ENCODE measurements at regions not wholly inside any gene's neighbourhood (a gene's known extent, or its start where the extent isn't known, plus 50 kb on each side); places are given as distances from the start of the nearest gene placed in this dataset.
A peak's percentile ranks its signal among the peaks of the same experiment; 100 is the strongest.

DNA sequence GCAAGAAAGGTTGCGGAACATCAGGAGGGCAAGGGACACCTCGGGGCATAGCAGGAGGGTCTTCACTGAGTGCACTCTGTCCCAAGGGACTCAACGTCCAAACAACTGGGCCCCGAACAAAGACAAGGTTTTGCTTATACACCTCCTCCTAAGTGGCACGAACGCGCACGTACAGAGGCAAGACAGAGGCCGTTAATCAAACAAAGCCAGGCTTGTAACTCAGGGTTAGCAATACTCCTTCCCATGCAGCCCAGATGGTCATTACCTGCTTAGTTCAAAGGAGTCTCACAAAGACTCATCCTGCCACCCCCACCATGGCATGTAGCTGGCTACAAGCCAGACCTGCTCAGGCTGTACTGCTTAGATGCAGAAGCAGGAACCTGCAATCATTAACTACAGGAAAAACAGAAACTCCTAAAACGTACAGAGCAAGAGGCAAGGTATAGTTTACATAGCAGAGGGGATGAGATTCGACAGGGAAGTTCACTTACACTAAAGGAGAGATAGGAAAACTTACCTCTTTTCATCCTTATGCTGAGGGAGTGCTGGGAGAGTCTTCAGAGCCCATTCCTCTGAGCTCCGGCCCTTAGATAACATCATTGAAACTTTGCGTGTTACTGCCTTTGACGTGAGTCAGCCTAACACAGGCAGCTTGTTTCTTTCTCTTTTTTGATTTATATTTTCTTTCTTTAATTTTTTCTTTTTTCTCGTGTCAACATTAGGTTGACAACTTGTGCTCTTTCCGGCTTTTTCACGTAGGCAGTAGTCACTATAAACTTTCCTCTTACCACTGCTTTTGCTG lies 1319.1 kb downstream of the TMEM121 start:
- Histone ChIP-seq H3K4me1 (ENCODE audit: control insufficient read depth, low read length) (peaks cover 55% of the 10 kb centered on the region), H3K36me3 (ENCODE audit: control insufficient read depth, low read length) (peaks cover 29% of the 10 kb centered on the region)

DNA sequence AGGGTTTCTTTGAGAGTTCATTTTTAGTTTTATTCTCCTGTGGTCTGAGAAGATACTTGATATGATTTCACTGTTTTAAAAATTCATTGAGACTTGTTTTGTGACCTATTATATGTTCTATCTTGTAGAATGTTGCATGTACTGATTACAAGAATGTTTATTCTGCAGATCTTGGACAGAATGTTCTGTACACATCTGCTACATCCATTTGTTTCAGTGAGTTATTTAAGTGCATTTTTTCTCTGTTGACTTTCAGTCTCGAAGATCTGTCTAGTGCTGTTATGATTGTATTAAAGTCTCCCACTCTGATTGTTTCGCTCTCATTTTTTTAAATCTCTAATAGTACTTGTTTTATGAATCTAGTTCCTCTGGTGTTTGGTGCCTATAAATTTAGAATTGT lies 1319.8 kb downstream of the TMEM121 start:
- TF ChIP-seq, protein P1, sequence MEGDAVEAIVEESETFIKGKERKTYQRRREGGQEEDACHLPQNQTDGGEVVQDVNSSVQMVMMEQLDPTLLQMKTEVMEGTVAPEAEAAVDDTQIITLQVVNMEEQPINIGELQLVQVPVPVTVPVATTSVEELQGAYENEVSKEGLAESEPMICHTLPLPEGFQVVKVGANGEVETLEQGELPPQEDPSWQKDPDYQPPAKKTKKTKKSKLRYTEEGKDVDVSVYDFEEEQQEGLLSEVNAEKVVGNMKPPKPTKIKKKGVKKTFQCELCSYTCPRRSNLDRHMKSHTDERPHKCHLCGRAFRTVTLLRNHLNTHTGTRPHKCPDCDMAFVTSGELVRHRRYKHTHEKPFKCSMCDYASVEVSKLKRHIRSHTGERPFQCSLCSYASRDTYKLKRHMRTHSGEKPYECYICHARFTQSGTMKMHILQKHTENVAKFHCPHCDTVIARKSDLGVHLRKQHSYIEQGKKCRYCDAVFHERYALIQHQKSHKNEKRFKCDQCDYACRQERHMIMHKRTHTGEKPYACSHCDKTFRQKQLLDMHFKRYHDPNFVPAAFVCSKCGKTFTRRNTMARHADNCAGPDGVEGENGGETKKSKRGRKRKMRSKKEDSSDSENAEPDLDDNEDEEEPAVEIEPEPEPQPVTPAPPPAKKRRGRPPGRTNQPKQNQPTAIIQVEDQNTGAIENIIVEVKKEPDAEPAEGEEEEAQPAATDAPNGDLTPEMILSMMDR (IDR thresholded peaks at IDR 0.05; ENCODE audit: low read depth, low read length, poor library complexity, severe bottlenecking), result no peak
- TF ChIP-seq EZH2phosphoT487 (IDR thresholded peaks at IDR 0.05; ENCODE audit: borderline replicate concordance, low read length), result no peak
- Histone ChIP-seq H3K36me3 (ENCODE audit: control insufficient read depth, low read length) (peaks cover 35% of the 10 kb centered on the region), H4K20me1 (ENCODE audit: control insufficient read depth, insufficient read depth, low read depth, low read length) (no peaks in the 10 kb centered on the region), H3K4me2 (ENCODE audit: low read length) (peak overlapping the region; percentile 90), H3K4me1 (ENCODE audit: control insufficient read depth, low read length) (peaks cover 60% of the 10 kb centered on the region), H3K27me3 (ENCODE audit: control insufficient read depth, low read length) (no peaks in the 10 kb centered on the region), H3F3A (ENCODE audit: control insufficient read depth, insufficient read depth) (peaks cover 40% of the 10 kb centered on the region), H3K27ac (ENCODE audit: low read depth, low read length) (peak overlapping the region; percentile 96), H3K9me3 (ENCODE audit: control insufficient read depth, insufficient read depth, low read length) (peaks cover 7% of the 10 kb centered on the region; the same call in 1 of the 2 replicates), H3K9me2 (replicated peaks; ENCODE audit: control insufficient read depth, low read length) (no peaks in the 10 kb centered on the region), H3K79me2 (ENCODE audit: control insufficient read depth, low read length) (peaks cover 74% of the 10 kb centered on the region), H3K4me3 (ENCODE audit: low read length) (peak overlapping the region; percentile 89)

More for the DNA sequence above, 1319.1 kb downstream of the TMEM121 start:
- H3F3A ChIP-seq (ENCODE audit: control insufficient read depth, insufficient read depth), result peaks cover 35% of the 10 kb centered on the region
- no peaks in the 10 kb centered on the region for H3K9me2 ChIP-seq (replicated peaks; ENCODE audit: control insufficient read depth, low read length)
- H3K4me3 ChIP-seq (ENCODE audit: low read length), result peak overlapping the region; percentile 89
- peaks cover 69% of the 10 kb centered on the region for H3K79me2 ChIP-seq (ENCODE audit: control insufficient read depth, low read length)
- peak overlapping the region; percentile 96 for H3K27ac ChIP-seq (ENCODE audit: low read depth, low read length)
- TF ChIP-seq EZH2phosphoT487 (IDR thresholded peaks at IDR 0.05; ENCODE audit: borderline replicate concordance, low read length), result no peak
- TF ChIP-seq, protein P1 (IDR thresholded peaks at IDR 0.05; ENCODE audit: low read depth, low read length, poor library complexity, severe bottlenecking), result no peak
- no peaks in the 10 kb centered on the region for H4K20me1 ChIP-seq (ENCODE audit: control insufficient read depth, insufficient read depth, low read depth, low read length)
- H3K4me2 ChIP-seq (ENCODE audit: low read length), result peak overlapping the region; percentile 90
- peaks cover 7% of the 10 kb centered on the region; the same call in 1 of the 2 replicates for H3K9me3 ChIP-seq (ENCODE audit: control insufficient read depth, insufficient read depth, low read length)
- no peaks in the 10 kb centered on the region for H3K27me3 ChIP-seq (ENCODE audit: control insufficient read depth, low read length)

DNA sequence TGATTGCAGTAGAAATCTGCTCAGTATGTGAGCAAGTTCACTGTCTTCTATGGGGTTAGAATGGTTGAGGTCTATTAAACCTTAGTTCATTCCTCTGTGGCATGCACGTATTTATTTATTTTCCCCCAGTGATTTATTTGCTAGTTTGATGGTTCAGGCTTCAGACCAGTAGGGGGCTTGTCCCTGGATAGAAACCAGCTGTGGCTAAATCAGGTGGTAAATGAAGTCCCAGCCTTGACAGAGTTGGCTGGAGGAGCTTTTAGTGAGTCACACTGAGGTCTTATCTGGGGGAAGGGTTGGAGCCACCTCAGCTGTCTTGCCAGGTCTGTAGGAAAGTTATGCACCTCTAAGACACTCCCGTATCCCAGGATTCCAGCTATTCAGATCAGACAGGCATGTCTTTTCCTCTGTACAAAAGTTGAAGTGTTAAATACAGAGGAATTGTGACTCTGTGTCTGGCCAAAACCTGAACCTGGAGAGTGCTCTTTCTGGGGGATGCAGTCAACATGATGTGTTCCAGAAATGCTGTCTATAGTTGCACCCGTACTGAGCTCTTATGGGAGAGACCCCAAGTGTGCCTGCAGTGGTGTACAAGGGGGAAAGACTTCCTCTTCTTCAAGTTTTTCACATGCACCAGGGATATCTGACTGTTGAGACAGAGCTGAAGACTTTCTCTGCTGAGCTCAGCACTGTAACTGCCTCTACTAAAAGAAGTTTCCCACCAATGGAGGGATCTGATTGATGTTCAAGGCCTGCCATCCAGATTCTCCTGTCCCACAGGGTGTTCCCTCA lies 1322.1 kb downstream of the TMEM121 start:
- Histone ChIP-seq H4K20me1 (ENCODE audit: control insufficient read depth, insufficient read depth, low read depth, low read length) (no peaks in the 10 kb centered on the region), H3K4me2 (ENCODE audit: low read length) (peak overlapping the region; percentile 90), H3F3A (ENCODE audit: control insufficient read depth, insufficient read depth) (peaks cover 49% of the 10 kb centered on the region), H3K79me2 (ENCODE audit: control insufficient read depth, low read length) (peaks cover 97% of the 10 kb centered on the region), H3K4me3 (ENCODE audit: low read length) (peak overlapping the region; percentile 89), H3K36me3 (ENCODE audit: control insufficient read depth, low read length) (peaks cover 58% of the 10 kb centered on the region), H3K4me1 (ENCODE audit: control insufficient read depth, low read length) (peaks cover 75% of the 10 kb centered on the region), H3K9me2 (replicated peaks; ENCODE audit: control insufficient read depth, low read length) (no peaks in the 10 kb centered on the region), H3K27ac (ENCODE audit: low read depth, low read length) (peak overlapping the region; percentile 96), H3K27me3 (ENCODE audit: control insufficient read depth, low read length) (no peaks in the 10 kb centered on the region), H3K9me3 (ENCODE audit: control insufficient read depth, insufficient read depth, low read length) (peaks cover 23% of the 10 kb centered on the region)
- no peak for TF ChIP-seq EZH2phosphoT487 (IDR thresholded peaks at IDR 0.05; ENCODE audit: borderline replicate concordance, low read length)
- TF ChIP-seq, protein P1 (IDR thresholded peaks at IDR 0.05; ENCODE audit: low read depth, low read length, poor library complexity, severe bottlenecking), result peak; percentile 65

Data from DOHH2 (cell line).